ENCODE measurements at regions not wholly inside any gene's neighbourhood (a gene's known extent, or its start where the extent isn't known, plus 50 kb on each side); places are given as distances from the start of the nearest gene placed in this dataset.

- Histone ChIP-seq H3K18ac (ENCODE audit: extremely low read depth, low read length) (no peak overlapping the region), H3K79me1 (ENCODE audit: low read depth, low read length) (no peaks in the 10 kb centered on the region; the same call in 1 of the 2 replicates), H2BK5ac (ENCODE audit: low read depth, low read length) (no peak overlapping the region), H3K23me2 (ENCODE audit: low read depth, low read length) (no peaks in the 10 kb centered on the region), H3K23ac (ENCODE audit: insufficient read length) (no peak overlapping the region), H3K79me2 (ENCODE audit: control insufficient read depth in 1 of 2, insufficient read depth in 2 of 2, low read length in 2 of 2) (no peaks in the 10 kb centered on the region), H2BK20ac (ENCODE audit: low read length) (no peak overlapping the region), H4K5ac (ENCODE audit: insufficient read length, low read depth, low read length) (no peak overlapping the region), H3K4me3 (ENCODE audit: extremely low read depth in 1 of 4, insufficient read depth in 2 of 4, low read depth in 3 of 4, low read length in 4 of 4) (no peak overlapping the region), H4K91ac (replicated peaks; ENCODE audit: insufficient read length, low read length) (no peak overlapping the region), H2BK15ac (ENCODE audit: low read length) (no peak overlapping the region), H3K4me2 (ENCODE audit: insufficient read depth in 1 of 2, low read depth in 2 of 2, low read length in 2 of 2) (peak overlapping the region; percentile 8 to 32; a peak in 1 of 4 replicates), H4K8ac (ENCODE audit: extremely low read depth, insufficient read depth, low read length) (no peak overlapping the region), H3K27me3 (replicated peaks in 1 of 4; ENCODE audit: control insufficient read depth in 3 of 4, extremely low read depth in 1 of 4, insufficient read depth in 3 of 4, low read length in 3 of 4) (no peaks in the 10 kb centered on the region), H3K27ac (ENCODE audit: low read depth, low read length) (no peak overlapping the region), H3K4me1 (replicated peaks in 1 of 4; ENCODE audit: control insufficient read depth in 3 of 4, insufficient read depth in 4 of 4, low read length in 3 of 4) (peaks cover 0 to 9% (median 5%) of the 10 kb centered on the region in 4 experiments; a peak in 5 of 7 replicates), H2BK12ac (ENCODE audit: low read depth, low read length) (no peak overlapping the region), H3K9ac (replicated peaks in 1 of 4; ENCODE audit: extremely low read depth in 1 of 4, low read depth in 3 of 4, low read length in 3 of 4) (no peak overlapping the region), H2AFZ (ENCODE audit: low read length) (0 out of 2 replicates have a peak overlapping the region, but pooled peaks have one; percentile 35), H2BK120ac (replicated peaks; ENCODE audit: low read depth, low read length) (no peak overlapping the region), H3K36me3 (ENCODE audit: control insufficient read depth in 2 of 4, insufficient read depth in 4 of 4, low read length in 3 of 4) (no peaks in the 10 kb centered on the region), H3K4ac (replicated peaks; ENCODE audit: insufficient read length, low read depth, low read length) (no peak overlapping the region), H2AK5ac (ENCODE audit: low read depth, low read length) (no peak overlapping the region), H3K56ac (replicated peaks; ENCODE audit: insufficient read length, low read depth, low read length) (no peak overlapping the region), H3K9me3 (ENCODE audit: insufficient read depth in 2 of 2, low read depth in 1 of 2, low read length in 1 of 2) (no peaks in the 10 kb centered on the region), H3K14ac (ENCODE audit: insufficient read length) (no peak overlapping the region), H4K20me1 (replicated peaks in 1 of 2; ENCODE audit: control insufficient read depth in 1 of 2, insufficient read depth in 2 of 2, low read length in 2 of 2) (no peaks in the 10 kb centered on the region)
- DNase-seq (ENCODE audit: low read depth in 1 of 2, low spot score in 2 of 2) (peak in 1 of 2 experiments; percentile 15), FAIRE-seq (peak; percentile 42)
- ChIA-PET CTCF (ENCODE audit: partially characterized antibody) (interaction anchor here (0.7 to 0.9 kb wide), 2 partner anchors 22 to 64 kb away, joined by 3 read pairs; no protein-coding TSS in a partner anchor), POLR2A (ENCODE audit: partially characterized antibody) (no interaction called here)
- TF ChIP-seq SP1 (IDR thresholded peaks at IDR 0.05; ENCODE audit: low read depth, low read length) (0 out of 2 replicates have a peak, but pooled peaks have one; percentile 27), TEAD4 (IDR thresholded peaks at IDR 0.05; ENCODE audit: low read depth, low read length) (peak; percentile 96), CBX8 (IDR thresholded peaks at IDR 0.05; ENCODE audit: borderline replicate concordance, low read depth, low read length) (no peak)
- WGBS, 2 experiments (ENCODE audit: extremely low coverage in 1 of 2, insufficient coverage in 1 of 2, insufficient read length in 1 of 2, insufficient replicate concordance in 2 of 2, low coverage in 1 of 2, low lambda C conversion rate in 2 of 2, missing lambda C conversion rate in 1 of 2), result 60% methylated on average over 2 of the region's 2 CpGs; no CpG with 5 or more reads in 1 of the 2 experiments
Observed at GRCh38 chr20:39146394-39146793, 184.2 kb downstream of the DHX35 start.
